Keratinocyte (primary cell): ENCODE measurements at regions not wholly inside any gene's neighbourhood (a gene's known extent, or its start where the extent isn't known, plus 50 kb on each side); places are given as distances from the start of the nearest gene placed in this dataset.

ENCODE experiments used
- DNase-seq: peaks from one replicate; pipeline ENCODE4 v3.0.0-alpha.2; 2011; ENCODE audit warnings: low read depth, missing footprints, low spot score
- FAIRE-seq: peaks from 2 replicates; lab custom pipeline; 2011; peaks lifted over from hg19 to GRCh38; lab: Jason Lieb, UNC
- H2AFZ ChIP-seq: 2 replicates; pipeline ENCODE4 v1.6.0; 2012; ENCODE audit warnings: low read length, control low read depth, inconsistent platforms; ENCODE audit not compliant: control insufficient read depth
- H3K27ac ChIP-seq: 2 replicates; pipeline ENCODE4 v1.5.1; 2011; ENCODE audit warnings: low read length; ENCODE audit not compliant: control insufficient read depth, insufficient read depth
- H3K27me3 ChIP-seq: 3 replicates; pipeline ENCODE4 v1.6.0; 2011; ENCODE audit warnings: low read length; ENCODE audit not compliant: control insufficient read depth, insufficient read depth; ENCODE audit errors: extremely low read depth
- H3K36me3 ChIP-seq, 2 experiments: 2 replicates in 1 of 2; 3 replicates in 1 of 2; pipeline ENCODE4 v1.5.1; 2011; ENCODE audit warnings: low read length in 2 of 2, mild to moderate bottlenecking in 1 of 2; ENCODE audit not compliant: control insufficient read depth in 2 of 2, insufficient read depth in 2 of 2; ENCODE audit errors: extremely low read depth in 1 of 2
- H3K4me1 ChIP-seq: 3 replicates; pipeline ENCODE4 v1.5.1; 2011; ENCODE audit warnings: low read length; ENCODE audit not compliant: control insufficient read depth, insufficient read depth; ENCODE audit errors: extremely low read depth
- H3K4me2 ChIP-seq: 3 replicates; pipeline ENCODE4 v1.6.0; 2011; ENCODE audit warnings: low read depth, low read length; ENCODE audit not compliant: control insufficient read depth, insufficient read depth; ENCODE audit errors: extremely low read depth
- H3K4me3 ChIP-seq, 3 experiments: fragments of 200-600 bp in 1 of 3; sonication (generic) in 1 of 3; 2 replicates in 2 of 3; 3 replicates in 1 of 3; pipeline ENCODE4 v1.5.1; 2011 to 2016; ENCODE audit warnings: low read length in 3 of 3, mild to moderate bottlenecking in 3 of 3, control low read depth in 2 of 3, inconsistent platforms in 1 of 3, low read depth in 1 of 3, mixed read lengths in 1 of 3, mixed run types in 1 of 3, moderate library complexity in 1 of 3; ENCODE audit not compliant: control insufficient read depth in 2 of 3, insufficient read depth in 2 of 3; ENCODE audit errors: extremely low read depth in 1 of 3
- H3K79me2 ChIP-seq: 2 replicates; pipeline ENCODE4 v1.6.0; 2012; ENCODE audit warnings: low read length; ENCODE audit not compliant: control insufficient read depth, insufficient read depth
- H3K9ac ChIP-seq: 3 replicates; pipeline ENCODE4 v1.6.0; 2011; ENCODE audit warnings: low read length; ENCODE audit not compliant: control insufficient read depth, insufficient read depth; ENCODE audit errors: extremely low read depth
- H3K9me1 ChIP-seq: 3 replicates; pipeline ENCODE4 v1.6.0; 2011; ENCODE audit warnings: low read length; ENCODE audit not compliant: control insufficient read depth, insufficient read depth; ENCODE audit errors: extremely low read depth
- H3K9me3 ChIP-seq: 2 replicates; pipeline ENCODE4 v1.5.1; 2012; ENCODE audit warnings: low read depth, low read length; ENCODE audit not compliant: control insufficient read depth
- H4K20me1 ChIP-seq: 3 replicates; pipeline ENCODE4 v1.6.0; 2011; ENCODE audit warnings: low read length; ENCODE audit not compliant: control insufficient read depth, insufficient read depth; ENCODE audit errors: extremely low read depth
- EZH2 ChIP-seq: IDR thresholded peaks from one replicate; pipeline ENCODE4 v1.6.1; 2012; ENCODE audit warnings: inconsistent platforms, mild to moderate bottlenecking, low read length, moderate library complexity
- dilution Hi-C: fragments of 300-500 bp; cut with MboI; formaldehyde crosslinking; loops from one replicate; pipeline ENCODE4 v1.7.0; 2020; ENCODE audit warnings: low sequenced_read_pairs; ENCODE audit not compliant: extremely low pct_ligation_motif_present
- TF ChIP-seq, protein P1 (sequence below), 3 experiments: IDR thresholded peaks in 1 of 3; conservative IDR thresholded peaks in 1 of 3; optimal IDR thresholded peaks in 1 of 3; 2 replicates in 2 of 3; 3 replicates in 1 of 3; pipeline versions ENCODE3 to v1.5.1; 2011; ENCODE audit warnings: low read length in 3 of 3, mild to moderate bottlenecking in 3 of 3, moderate library complexity in 2 of 3, control low read depth in 1 of 3, inconsistent platforms in 1 of 3; ENCODE audit not compliant: insufficient read depth in 2 of 3; ENCODE audit errors: extremely low read depth in 1 of 3

DNA sequence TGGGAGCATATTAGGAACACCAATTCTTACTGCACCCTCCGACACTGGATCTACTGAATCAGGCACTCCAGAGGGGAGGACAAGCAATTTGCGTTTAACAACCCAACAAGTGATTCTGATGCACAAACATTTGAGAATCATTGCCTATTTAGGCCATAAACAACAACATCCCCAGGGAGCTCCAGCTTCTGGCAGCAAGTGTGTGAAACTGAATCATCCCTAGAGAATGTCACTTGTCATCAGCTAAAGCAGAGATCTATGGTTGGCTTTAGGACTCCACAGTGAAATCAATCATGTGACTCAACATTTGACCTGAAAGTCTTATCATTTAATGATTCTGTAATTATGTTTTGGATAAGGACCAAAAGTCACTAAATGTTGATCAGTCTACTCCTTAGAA lies 505.0 kb upstream of the FLRT2 start:
- DNase-seq (no peak), FAIRE-seq (no peak)
- H3K9me3 ChIP-seq: no peaks in the 10 kb centered on the region
- H4K20me1 ChIP-seq: no peaks in the 10 kb centered on the region
- H3K4me1 ChIP-seq: no peaks in the 10 kb centered on the region
- no peaks in the 10 kb centered on the region for H3K36me3 ChIP-seq
- TF ChIP-seq, protein P1, sequence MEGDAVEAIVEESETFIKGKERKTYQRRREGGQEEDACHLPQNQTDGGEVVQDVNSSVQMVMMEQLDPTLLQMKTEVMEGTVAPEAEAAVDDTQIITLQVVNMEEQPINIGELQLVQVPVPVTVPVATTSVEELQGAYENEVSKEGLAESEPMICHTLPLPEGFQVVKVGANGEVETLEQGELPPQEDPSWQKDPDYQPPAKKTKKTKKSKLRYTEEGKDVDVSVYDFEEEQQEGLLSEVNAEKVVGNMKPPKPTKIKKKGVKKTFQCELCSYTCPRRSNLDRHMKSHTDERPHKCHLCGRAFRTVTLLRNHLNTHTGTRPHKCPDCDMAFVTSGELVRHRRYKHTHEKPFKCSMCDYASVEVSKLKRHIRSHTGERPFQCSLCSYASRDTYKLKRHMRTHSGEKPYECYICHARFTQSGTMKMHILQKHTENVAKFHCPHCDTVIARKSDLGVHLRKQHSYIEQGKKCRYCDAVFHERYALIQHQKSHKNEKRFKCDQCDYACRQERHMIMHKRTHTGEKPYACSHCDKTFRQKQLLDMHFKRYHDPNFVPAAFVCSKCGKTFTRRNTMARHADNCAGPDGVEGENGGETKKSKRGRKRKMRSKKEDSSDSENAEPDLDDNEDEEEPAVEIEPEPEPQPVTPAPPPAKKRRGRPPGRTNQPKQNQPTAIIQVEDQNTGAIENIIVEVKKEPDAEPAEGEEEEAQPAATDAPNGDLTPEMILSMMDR (optimal IDR thresholded peaks at IDR 0.05 in 1 of 3, IDR thresholded peaks at IDR 0.05 in 1 of 3, conservative IDR thresholded peaks at IDR 0.05 in 1 of 3; ENCODE audit: extremely low read depth in 1 of 3, insufficient read depth in 2 of 3, low read length in 3 of 3): no peak
- TF ChIP-seq EZH2: no peak
- no peak overlapping the region for H3K27ac ChIP-seq
- H3K27me3 ChIP-seq: no peaks in the 10 kb centered on the region
- H3K9ac ChIP-seq: no peak overlapping the region
- no peaks in the 10 kb centered on the region for H3K79me2 ChIP-seq
- H3K9me1 ChIP-seq: no peaks in the 10 kb centered on the region
- dilution Hi-C loops: no loop called here
- H2AFZ ChIP-seq: no peak overlapping the region
- H3K4me3 ChIP-seq: no peak overlapping the region
- H3K4me2 ChIP-seq: no peak overlapping the region

DNA sequence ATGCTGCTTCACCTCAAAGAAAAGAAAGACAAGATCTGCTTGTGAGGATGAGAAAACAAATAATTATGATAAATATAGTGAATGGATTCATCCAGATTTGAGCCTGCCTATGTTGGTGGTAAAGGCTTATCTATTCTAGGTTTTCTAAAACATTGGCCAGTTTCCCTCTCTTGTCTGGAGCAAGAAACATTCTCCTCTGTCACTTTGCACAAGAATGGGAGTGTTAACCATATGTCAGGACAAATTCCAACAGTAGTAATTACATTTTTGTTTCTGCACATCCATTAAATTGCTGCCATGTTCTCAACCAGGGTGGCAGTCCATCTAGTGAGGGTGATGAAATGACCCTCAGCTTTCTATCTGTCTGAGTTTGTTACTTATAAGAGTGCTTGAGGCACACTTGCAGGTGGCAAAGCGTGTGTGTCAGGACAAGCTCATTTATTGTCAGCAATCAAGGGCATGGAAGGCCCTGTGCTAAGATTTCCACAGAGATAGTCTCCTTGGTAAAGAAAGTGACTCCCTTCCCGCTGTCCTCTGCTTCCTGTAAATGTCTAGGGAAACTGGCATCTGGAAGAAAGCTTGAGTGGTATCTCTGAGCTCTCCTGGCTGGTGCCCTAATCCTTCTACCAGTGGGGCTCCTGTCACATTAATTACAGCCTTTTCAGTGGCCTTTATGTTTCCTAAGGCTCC lies 502.1 kb upstream of the FLRT2 start:
- Histone ChIP-seq H3K36me3 (no peaks in the 10 kb centered on the region), H3K9ac (no peak overlapping the region), H3K4me2 (no peak overlapping the region), H3K4me3 (no peak overlapping the region), H2AFZ (no peak overlapping the region), H3K27me3 (no peaks in the 10 kb centered on the region), H3K9me3 (no peaks in the 10 kb centered on the region), H3K4me1 (no peaks in the 10 kb centered on the region), H3K27ac (no peak overlapping the region), H4K20me1 (no peaks in the 10 kb centered on the region), H3K79me2 (no peaks in the 10 kb centered on the region), H3K9me1 (no peaks in the 10 kb centered on the region)
- DNase-seq (no peak), FAIRE-seq (no peak)
- dilution Hi-C loops: no loop called here
- TF ChIP-seq EZH2: no peak
- TF ChIP-seq, protein P1 (optimal IDR thresholded peaks at IDR 0.05 in 1 of 3, IDR thresholded peaks at IDR 0.05 in 1 of 3, conservative IDR thresholded peaks at IDR 0.05 in 1 of 3; ENCODE audit: extremely low read depth in 1 of 3, insufficient read depth in 2 of 3, low read length in 3 of 3): no peak
